Thyroid gland (tissue), 4 donors: ENCODE measurements at regions not wholly inside any gene's neighbourhood (a gene's known extent, or its start where the extent isn't known, plus 50 kb on each side); places are given as distances from the start of the nearest gene placed in this dataset.
"Not testable (repeated sequence)": the region's sequence is repeated elsewhere in the genome, so short reads cannot be mapped to it uniquely, and the experiment has no call there.

Experiments used
- DNase-seq, 2 donors: peaks; one replicate each; pipeline ENCODE4 v3.0.0-alpha.2; 2019
- H3K27ac ChIP-seq, 3 donors: fragments of 200-600 bp; sonication (generic); 1 replicate in 2 of 3; 2 replicates in 1 of 3; pipeline ENCODE4 v1.5.1; 2016 to 2019; ENCODE audit warnings: mild to moderate bottlenecking in 1 of 3, moderate library complexity in 1 of 3
- H3K27me3 ChIP-seq: fragments of 200-600 bp; sonication (generic); one replicate; pipeline ENCODE4 v1.5.1; 2019
- H3K36me3 ChIP-seq, 2 donors: fragments of 200-600 bp; sonication (generic); one replicate each; pipeline ENCODE4 v1.5.1; 2016 to 2019
- H3K4me1 ChIP-seq, 2 donors: fragments of 200-600 bp; sonication (generic); one replicate each; pipeline ENCODE4 v1.5.1; 2017 to 2019
- H3K4me3 ChIP-seq, 3 donors: fragments of 200-600 bp; sonication (generic); replicated peaks in 1 of 3; 1 replicate in 2 of 3; 2 replicates in 1 of 3; pipeline ENCODE4 v1.5.1; 2016; ENCODE audit warnings: mild to moderate bottlenecking in 1 of 3
- H3K9me3 ChIP-seq: fragments of 200-600 bp; sonication (generic); one replicate; pipeline ENCODE4 v1.5.1; 2017
- POLR2A ChIP-seq, 2 donors: fragments of 450-650 bp; IDR thresholded peaks; one replicate each; pipeline ENCODE4 v1.6.1; 2017; ENCODE audit warnings: antibody characterized with exemption in 2 of 2, mild to moderate bottlenecking in 2 of 2, moderate library complexity in 1 of 2
- WGBS, 2 donors: methylation state at CpG; one replicate each; pipeline ENCODE4 v1.1.5; 2017; 5-methylcytosine and 5-hydroxymethylcytosine counted together
- intact Hi-C: fragments of 100-400 bp; cut with DNase I; formaldehyde crosslinking; loops from one replicate; pipeline ENCODE4 v1.15.1; 2023
- TF ChIP-seq, protein P1 (sequence below), 6 experiments: fragments of 200-600 bp in 3 of 6; fragments of 450-650 bp in 3 of 6; sonication (generic) in 3 of 6; IDR thresholded peaks; one replicate each; pipeline ENCODE4 v1.5.1; 2016 to 2019; ENCODE audit warnings: antibody characterized with exemption in 6 of 6, mild to moderate bottlenecking in 2 of 6, inconsistent platforms in 1 of 6, moderate library complexity in 1 of 6

DNA sequence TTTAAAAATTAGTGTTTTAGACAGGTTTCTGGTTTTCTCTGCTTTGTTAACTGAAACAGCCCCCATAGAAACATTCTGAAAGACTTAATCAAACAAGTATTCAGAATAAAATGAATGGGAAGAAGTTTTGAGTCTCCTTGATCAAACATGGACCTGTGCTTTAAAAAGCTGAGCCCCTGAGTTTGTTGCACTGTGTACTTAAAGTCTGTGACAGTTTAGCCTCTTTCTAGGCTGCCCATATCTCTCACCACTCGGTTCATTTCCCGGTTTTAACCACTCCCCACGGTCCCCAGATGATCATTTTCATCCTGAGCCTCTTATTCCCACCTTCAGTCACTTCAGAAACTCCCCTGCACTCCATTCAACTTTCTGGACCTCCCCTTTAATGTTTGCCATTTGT lies 215.9 kb upstream of the DMRT1 start:
- H3K4me3 ChIP-seq, result no peak overlapping the region
- H3K36me3 ChIP-seq, result no peaks in the 10 kb centered on the region
- no peak for TF ChIP-seq POLR2A (IDR thresholded peaks at IDR 0.05)
- TF ChIP-seq, protein P1, sequence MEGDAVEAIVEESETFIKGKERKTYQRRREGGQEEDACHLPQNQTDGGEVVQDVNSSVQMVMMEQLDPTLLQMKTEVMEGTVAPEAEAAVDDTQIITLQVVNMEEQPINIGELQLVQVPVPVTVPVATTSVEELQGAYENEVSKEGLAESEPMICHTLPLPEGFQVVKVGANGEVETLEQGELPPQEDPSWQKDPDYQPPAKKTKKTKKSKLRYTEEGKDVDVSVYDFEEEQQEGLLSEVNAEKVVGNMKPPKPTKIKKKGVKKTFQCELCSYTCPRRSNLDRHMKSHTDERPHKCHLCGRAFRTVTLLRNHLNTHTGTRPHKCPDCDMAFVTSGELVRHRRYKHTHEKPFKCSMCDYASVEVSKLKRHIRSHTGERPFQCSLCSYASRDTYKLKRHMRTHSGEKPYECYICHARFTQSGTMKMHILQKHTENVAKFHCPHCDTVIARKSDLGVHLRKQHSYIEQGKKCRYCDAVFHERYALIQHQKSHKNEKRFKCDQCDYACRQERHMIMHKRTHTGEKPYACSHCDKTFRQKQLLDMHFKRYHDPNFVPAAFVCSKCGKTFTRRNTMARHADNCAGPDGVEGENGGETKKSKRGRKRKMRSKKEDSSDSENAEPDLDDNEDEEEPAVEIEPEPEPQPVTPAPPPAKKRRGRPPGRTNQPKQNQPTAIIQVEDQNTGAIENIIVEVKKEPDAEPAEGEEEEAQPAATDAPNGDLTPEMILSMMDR (IDR thresholded peaks at IDR 0.05), result no peak
- no peak for DNase-seq
- 17 to 22% methylated on average over 3 of the region's 3 CpGs for WGBS, 2 donors
- H3K4me1 ChIP-seq, result peaks cover 23 to 30% of the 10 kb centered on the region in 2 donors
- no peaks in the 10 kb centered on the region for H3K9me3 ChIP-seq
- no peaks in the 10 kb centered on the region for H3K27me3 ChIP-seq
- intact Hi-C loops, result no loop called here
- H3K27ac ChIP-seq, result peak overlapping the region; percentile 37 to 80 (median 55)

DNA sequence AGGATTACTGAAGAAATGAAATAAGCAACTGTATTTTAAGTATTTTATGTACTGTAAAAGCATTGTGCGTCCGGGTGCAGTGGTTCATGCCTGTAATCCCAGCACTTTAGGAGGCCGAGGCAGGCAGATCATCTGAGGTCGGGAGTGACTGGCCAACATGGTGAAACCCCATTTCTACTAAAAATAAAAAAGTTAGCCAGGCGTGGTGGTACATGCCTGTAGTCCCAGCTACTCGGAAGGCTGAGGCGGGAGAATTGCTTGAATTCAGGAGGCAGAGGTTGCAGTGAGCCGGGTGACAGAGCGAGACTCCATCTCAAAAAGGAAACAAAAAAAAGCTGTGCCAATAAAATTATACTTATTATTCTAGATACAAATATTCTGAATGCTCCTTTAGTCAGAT lies 215.4 kb upstream of the DMRT1 start:
- H3K27me3 ChIP-seq, H3K36me3 ChIP-seq, H3K9me3 ChIP-seq, H3K4me3 ChIP-seq, intact Hi-C loops: not testable (repeated sequence)
- DNase-seq, result peak; percentile 37 to 57
- Histone ChIP-seq H3K27ac (peak overlapping the region; percentile 37 to 80 (median 55)), H3K4me1 (peaks cover 23 to 30% of the 10 kb centered on the region in 2 donors)
- 39 to 58% methylated on average over 9 of the region's 9 CpGs for WGBS, 2 donors

DNA sequence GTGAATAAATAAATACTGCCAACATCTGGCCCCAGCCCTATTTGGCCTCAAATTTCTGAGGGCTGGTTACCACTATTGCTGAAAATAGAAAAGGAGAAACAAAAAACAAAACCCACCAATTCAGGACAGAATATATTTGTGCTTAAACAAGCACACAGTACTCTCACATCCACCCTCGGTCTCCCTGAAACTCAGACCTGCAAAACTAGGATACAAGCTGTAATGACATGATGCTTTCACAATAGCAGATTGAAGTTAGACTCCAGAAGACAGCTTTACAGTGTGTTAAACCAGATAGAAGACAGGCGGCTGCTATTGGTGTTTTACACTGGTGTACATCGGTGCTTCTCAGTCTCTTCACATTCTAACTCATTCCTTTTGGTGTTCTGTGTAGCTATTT lies 214.9 kb upstream of the DMRT1 start:
- DNase-seq, result no peak
- Histone ChIP-seq H3K27ac (peak overlapping the region; percentile 37 to 80 (median 55)), H3K36me3 (no peaks in the 10 kb centered on the region), H3K4me3 (no peak overlapping the region), H3K4me1 (peaks cover 23 to 30% of the 10 kb centered on the region in 2 donors), H3K27me3 (no peaks in the 10 kb centered on the region), H3K9me3 (no peaks in the 10 kb centered on the region)
- WGBS, 2 donors, result 89 to 90% methylated on average over 3 of the region's 3 CpGs
- intact Hi-C loops, result no loop called here
- TF ChIP-seq POLR2A (IDR thresholded peaks at IDR 0.05), result no peak
- TF ChIP-seq, protein P1 (IDR thresholded peaks at IDR 0.05), result no peak

DNA sequence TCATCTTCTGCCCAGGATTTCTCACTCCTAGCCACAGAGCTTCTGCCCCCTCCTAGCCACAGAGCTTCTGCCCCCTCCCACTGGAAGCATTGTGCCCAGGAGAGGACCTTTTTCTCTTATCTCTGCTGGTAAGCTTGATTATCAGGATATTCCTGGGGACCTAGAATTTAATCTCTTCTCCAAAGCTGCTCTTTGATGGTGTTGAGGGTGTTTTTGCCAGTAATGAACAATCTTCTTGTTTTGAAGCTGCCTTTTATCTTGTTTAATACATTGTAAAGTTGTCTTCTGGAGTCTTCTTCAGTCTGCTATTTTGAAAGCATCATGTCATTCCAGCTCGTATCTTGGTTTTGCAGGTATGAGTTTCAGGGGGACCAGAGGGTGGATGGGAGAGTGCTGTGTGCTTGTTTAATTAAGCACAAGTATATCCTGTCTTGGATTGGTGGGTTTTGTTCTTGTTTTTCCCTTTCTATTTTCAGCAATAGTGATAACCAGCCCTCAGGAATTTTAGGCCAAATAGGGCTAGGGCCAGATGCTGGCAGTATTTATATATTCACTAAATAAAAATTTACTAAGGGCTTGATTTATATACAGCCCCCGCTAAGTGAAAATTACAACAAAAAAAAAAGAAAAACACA lies 214.0 kb upstream of the DMRT1 start:
- intact Hi-C loops, result no loop called here
- DNase-seq, result no peak
- no peak overlapping the region for H3K4me3 ChIP-seq
- no peak for TF ChIP-seq POLR2A (IDR thresholded peaks at IDR 0.05)
- TF ChIP-seq, protein P1 (IDR thresholded peaks at IDR 0.05), result no peak
- H3K9me3 ChIP-seq, result no peaks in the 10 kb centered on the region
- no peaks in the 10 kb centered on the region for H3K36me3 ChIP-seq
- no peaks in the 10 kb centered on the region for H3K27me3 ChIP-seq
- 90 to 92% methylated on average over 2 of the region's 2 CpGs for WGBS, 2 donors
- peak overlapping the region in 2 of 3 donors; percentile 55 to 80 for H3K27ac ChIP-seq
- peaks cover 23 to 30% of the 10 kb centered on the region in 2 donors for H3K4me1 ChIP-seq

DNA sequence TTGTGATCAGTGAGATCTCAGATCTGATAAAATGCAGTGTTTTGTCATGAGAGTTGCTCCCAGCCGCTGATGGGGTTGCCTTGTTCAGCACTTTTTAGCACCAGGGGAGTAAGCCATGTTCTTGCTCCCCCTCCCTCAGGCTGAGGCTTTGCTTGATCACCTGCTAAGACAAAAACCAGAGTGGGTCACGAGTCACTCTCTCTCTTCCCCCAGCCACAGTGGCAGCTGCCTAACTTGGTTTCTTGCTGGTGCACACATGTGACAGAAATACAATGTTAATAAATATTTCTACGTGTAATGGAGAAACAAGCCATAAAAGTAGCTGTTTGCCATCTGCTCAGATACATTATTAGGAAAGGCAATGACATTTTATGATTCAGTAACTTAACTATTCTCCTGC lies 212.4 kb upstream of the DMRT1 start:
- WGBS, 2 donors, result 70 to 81% methylated on average over 3 of the region's 3 CpGs
- H3K4me1 ChIP-seq, result peaks cover 23 to 27% of the 10 kb centered on the region in 2 donors
- H3K36me3 ChIP-seq, result no peaks in the 10 kb centered on the region
- TF ChIP-seq, protein P1 (IDR thresholded peaks at IDR 0.05), result no peak
- no peak for TF ChIP-seq POLR2A (IDR thresholded peaks at IDR 0.05)
- intact Hi-C loops, result no loop called here
- DNase-seq, result no peak
- no peaks in the 10 kb centered on the region for H3K27me3 ChIP-seq
- no peak overlapping the region for H3K27ac ChIP-seq
- H3K9me3 ChIP-seq, result no peaks in the 10 kb centered on the region
- no peak overlapping the region for H3K4me3 ChIP-seq
